ENCODE measurements at regions not wholly inside any gene's neighbourhood (a gene's known extent, or its start where the extent isn't known, plus 50 kb on each side); places are given as distances from the start of the nearest gene placed in this dataset.

DNA sequence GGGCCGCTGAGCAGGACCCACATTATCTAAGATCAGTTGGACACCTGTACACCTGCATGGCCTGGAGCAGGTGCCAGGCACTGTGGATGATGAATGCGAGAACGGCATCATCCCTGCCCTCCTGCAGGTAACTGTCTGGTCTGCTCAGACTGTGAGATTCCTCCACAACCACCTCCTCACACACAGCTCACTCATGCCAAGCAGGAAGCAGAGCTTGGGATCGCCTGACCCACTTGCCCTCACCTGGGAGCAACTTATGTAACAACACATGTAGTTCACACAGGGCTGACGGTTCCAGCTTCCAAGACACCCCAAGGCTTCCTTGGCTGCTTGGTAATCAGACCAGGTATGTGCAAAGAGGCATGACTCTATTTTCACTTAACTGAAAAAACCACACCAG lies 359.2 kb downstream of the PREX1 start:
- no peak for DNase-seq (ENCODE audit: low read depth in 2 of 3, low spot score in 1 of 3)

- DNase-seq (ENCODE audit: low read depth in 2 of 3, low spot score in 1 of 3): no peak
These were observed 360.2 kb downstream of the PREX1 start for GRCh38 chr20:48467622-48468021.

DNA sequence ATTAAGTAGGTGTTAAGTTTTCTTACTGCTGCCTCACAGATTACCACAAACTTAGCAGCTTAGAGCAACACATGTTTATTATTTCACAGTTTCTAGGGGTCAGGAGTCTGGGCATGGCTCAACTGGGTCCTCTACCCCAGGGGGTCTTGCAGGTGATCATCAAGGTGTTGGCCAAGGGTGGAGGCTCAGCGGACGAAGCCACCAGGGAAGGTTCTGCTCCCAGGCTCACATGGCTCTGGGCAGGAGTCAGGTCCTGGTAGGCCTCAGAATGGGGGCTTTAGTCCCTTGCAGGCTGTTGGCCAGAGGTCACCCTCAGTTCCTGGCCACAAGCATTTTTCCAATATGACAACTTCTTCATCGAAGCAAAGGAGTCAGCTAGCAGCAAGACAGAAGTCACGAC lies 362.5 kb downstream of the PREX1 start:
- DNase-seq (ENCODE audit: low read depth in 2 of 3, low spot score in 1 of 3): no peak

DNA sequence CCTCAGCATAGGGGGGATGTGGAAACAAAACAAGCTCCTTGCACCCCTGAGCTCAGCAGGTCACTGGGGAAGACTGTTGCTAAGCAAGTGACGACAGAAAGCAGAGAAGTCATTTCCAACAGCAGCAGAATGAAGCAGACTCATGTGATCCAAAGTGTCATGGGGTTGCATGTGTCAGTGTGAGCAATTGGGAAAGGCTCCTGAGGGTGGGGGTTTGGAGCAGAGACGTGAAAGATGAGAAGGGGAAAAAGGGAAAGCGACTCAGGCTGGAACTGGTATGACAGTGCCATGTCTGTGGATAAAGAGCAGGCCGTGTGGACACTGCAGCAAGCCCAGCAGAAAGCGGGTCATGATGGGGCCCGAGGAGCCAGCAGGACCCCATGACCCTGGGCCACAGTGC lies 363.9 kb downstream of the PREX1 start:
- DNase-seq (ENCODE audit: low read depth in 2 of 3, low spot score in 1 of 3): no peak

GRCh38 chr20:48463096-48463720 lies 364.6 kb downstream of the PREX1 start:
- DNase-seq (ENCODE audit: low read depth in 2 of 3, low spot score in 1 of 3): no peak

DNA sequence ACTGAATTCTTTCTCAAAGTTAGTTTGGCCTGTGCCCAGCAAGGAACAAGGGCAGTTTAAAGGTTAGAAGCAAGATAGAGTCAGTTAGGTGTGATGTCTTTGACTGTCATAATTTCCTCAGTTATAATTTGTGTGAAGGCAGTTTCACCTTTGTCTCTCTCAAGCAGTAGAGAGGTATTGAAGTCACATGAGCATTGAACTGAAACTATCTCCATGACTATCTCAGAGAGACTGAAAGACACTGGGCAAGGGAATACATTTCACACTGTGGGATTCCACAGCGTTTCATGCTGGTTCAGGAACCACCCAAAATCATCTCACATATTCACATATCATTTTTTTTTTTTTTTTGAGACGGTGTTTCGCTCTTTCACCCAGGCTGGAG lies 366.1 kb downstream of the PREX1 start:
- no peak for DNase-seq (ENCODE audit: low read depth in 2 of 3, low spot score in 1 of 3)

- DNase-seq (ENCODE audit: low read depth in 2 of 3, low spot score in 1 of 3): no peak
These were observed 366.6 kb downstream of the PREX1 start for GRCh38 chr20:48461091-48461734.

DNA sequence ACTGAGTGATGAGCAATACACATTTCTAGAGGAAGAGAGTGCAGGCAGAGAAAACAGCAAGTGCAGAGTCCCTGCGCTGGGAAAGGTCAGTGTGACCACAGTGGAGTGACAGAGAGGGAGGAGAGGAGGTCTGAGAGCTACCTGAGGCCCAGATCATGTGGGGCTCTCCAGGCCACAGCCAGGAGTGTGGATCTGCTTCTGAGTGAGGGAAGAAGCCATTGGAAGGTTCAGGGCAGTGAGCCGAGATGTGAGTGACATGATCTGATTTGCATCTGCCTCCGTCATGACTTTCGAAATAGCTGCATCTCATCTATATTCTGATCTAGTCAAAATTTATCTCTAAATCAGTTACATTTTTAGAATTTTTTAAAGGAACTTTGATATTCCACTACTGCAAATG lies 367.1 kb downstream of the PREX1 start:
- DNase-seq (ENCODE audit: low read depth in 2 of 3, low spot score in 1 of 3): no peak

DNA sequence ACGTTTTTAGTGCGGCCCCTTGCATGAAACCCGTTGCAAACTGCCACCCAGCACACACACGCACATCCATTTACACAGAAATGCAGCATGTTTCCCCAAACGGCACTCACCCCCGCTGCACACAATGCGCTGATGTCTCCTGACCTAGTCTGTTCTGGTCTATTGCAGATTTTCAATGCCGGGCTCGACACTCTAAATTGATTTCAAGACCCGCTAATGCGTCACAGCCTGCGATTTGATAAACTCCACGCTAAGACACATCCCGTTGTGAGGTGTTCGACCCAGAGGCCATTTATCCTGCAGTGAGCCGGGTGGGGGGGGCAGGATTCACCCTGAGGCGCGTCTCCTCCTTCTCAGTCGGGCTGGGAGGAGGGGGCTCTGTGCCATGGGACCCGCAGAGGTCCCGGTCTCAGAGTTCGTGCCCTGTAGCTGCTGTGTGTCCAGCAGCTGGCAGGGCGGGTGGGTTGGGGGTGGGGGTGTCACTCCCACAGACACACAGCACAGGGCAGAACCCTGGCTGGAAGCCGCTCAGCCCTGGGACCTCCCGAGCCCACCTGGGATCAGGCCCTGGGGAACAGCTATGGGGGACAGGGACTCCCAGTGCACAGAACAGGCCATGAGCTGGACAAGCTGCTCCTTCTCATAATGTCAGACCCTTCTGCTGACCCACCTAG lies 367.9 kb downstream of the PREX1 start:
- DNase-seq (ENCODE audit: low read depth in 2 of 3, low spot score in 1 of 3): no peak

- DNase-seq (ENCODE audit: low read depth in 2 of 3, low spot score in 1 of 3): no peak
These were observed 369.0 kb downstream of the PREX1 start for GRCh38 chr20:48458601-48459385.

DNA sequence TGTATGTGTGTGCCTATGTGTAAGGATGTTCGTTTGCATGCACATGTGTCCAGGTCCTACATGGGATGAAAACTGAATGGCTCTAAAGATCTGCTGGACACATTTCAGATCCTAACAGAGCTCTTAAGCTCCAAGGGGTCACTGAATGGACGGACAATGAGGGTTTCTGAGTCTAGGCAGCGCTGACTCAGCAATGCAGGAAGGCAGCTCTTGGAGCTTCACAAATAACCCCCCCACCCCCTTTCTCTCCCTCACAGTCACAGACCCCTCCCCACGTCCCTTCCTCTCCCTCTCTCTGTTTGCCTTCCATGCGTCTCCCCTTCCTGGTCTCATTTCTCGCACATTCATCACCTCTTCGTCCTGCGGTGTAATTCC lies 369.8 kb downstream of the PREX1 start:
- DNase-seq (ENCODE audit: low read depth in 2 of 3, low spot score in 1 of 3): no peak

DNA sequence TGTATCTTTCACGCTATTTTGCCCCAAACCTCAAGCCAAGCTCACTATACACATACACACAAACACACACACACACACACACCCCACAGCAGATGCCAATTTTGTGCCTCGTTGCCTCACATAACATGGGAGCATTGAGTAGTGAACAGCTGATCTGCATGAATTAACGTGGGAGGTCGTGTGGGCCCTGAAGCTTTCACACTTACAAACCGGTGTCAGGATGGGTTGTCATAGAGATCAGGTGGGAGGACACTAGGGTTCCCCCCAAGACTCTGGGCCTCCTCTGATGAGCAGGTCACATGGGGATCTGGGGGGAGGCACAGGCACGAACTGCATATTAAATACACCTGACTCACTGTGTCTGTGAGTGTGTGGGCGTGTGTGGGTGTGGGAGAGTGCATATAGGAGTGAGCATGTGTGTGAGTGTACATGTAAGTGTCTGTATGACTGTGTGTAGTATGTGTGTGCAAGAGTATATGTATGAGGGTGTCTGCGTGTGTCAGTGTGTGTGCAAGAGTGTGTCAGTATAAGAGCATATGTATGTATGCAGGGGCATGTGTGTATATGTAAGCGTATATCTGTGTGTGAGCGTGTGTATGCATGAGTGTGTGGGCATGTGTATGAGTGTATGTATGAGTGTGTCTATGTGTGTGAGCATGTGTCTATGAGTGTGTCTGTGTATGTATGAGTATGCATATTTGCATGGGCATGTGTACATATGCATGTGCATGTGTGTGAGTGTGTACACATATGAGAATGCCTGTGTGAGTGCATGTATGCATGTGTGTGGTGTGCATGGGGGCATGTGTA lies 370.4 kb downstream of the PREX1 start:
- DNase-seq (ENCODE audit: low read depth in 2 of 3, low spot score in 1 of 3): no peak

DNA sequence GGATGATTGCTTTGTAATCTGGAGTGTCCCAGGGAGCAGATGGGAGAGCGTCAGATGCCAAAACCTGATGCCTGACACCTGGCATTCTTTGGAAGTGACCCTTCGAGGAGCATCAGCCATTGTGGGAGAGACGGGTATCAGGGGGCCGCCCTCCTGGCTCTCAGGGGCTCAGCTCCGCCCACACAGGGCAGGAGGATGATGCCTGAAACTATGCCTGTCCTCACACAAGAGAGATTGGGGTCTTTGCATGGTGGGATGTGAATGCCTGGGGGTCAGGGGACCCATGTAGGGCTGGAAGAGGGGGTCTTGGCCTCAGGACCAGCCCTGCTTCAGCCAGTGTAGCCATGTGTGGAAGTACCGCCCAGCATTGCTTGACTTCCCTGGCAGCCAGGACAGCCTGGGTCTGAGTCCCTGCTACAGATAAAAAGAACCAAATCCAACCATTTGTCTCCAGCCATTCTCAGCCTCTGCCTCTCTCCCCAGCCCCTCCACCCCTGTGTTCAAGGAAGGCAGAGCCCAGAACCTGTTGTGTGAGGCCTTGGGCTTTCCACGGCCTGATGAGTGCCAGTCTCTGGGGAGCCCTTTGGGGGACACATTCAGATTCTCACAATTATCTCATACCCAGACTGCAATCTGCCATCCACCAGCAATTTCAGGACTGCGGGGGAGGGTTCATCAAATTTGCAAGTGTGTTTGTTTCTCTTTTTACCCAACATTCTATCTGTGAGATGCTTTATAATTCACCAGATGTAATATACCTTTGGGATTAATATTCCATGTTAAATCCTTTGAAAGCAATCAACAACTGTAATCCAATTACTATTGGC lies 371.2 kb downstream of the PREX1 start:
- DNase-seq (ENCODE audit: low read depth in 2 of 3, low spot score in 1 of 3): no peak

GRCh38 chr20:48455651-48456365 lies 372.0 kb downstream of the PREX1 start:
- no peak for DNase-seq (ENCODE audit: low read depth in 2 of 3, low spot score in 1 of 3)

GRCh38 chr20:48454671-48455490 lies 372.9 kb downstream of the PREX1 start:
- DNase-seq (ENCODE audit: low read depth in 2 of 3, low spot score in 1 of 3): no peak

GRCh38 chr20:48453477-48454093 lies 374.2 kb downstream of the PREX1 start:
- DNase-seq (ENCODE audit: low read depth in 2 of 3, low spot score in 1 of 3): no peak

DNA sequence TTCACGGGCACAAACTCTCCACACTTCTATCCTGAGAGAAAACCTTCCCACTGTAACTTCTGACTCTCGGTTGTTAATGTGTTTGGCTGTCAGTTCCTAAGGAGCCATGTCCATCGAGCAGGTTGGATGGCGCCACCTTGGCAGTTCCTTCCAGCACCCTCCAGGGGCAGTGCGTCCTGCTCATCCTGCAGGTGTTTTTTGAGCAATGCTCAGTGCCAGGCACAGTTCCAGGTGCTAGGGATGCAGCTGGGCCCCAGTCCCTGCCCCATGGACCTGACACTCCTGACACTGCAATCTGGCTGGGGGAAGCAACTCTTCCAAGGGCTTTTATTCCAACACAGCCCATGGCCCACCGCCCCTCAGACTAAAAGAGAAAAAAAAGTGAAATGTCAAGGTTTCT lies 376.4 kb downstream of the PREX1 start:
- DNase-seq (ENCODE audit: low read depth in 2 of 3, low spot score in 1 of 3): no peak
